Thyroid gland (tissue), 4 donors: ENCODE measurements at regions not wholly inside any gene's neighbourhood (a gene's known extent, or its start where the extent isn't known, plus 50 kb on each side); places are given as distances from the start of the nearest gene placed in this dataset.

Experiments used
- DNase-seq, 2 donors: peaks; one replicate each; pipeline ENCODE4 v3.0.0-alpha.2; 2019
- H3K27ac ChIP-seq, 3 donors: fragments of 200-600 bp; sonication (generic); 1 replicate in 2 of 3; 2 replicates in 1 of 3; pipeline ENCODE4 v1.5.1; 2016 to 2019; ENCODE audit warnings: mild to moderate bottlenecking in 1 of 3, moderate library complexity in 1 of 3
- H3K27me3 ChIP-seq: fragments of 200-600 bp; sonication (generic); one replicate; pipeline ENCODE4 v1.5.1; 2019
- H3K36me3 ChIP-seq, 2 donors: fragments of 200-600 bp; sonication (generic); one replicate each; pipeline ENCODE4 v1.5.1; 2016 to 2019
- H3K4me1 ChIP-seq, 2 donors: fragments of 200-600 bp; sonication (generic); one replicate each; pipeline ENCODE4 v1.5.1; 2017 to 2019
- H3K4me3 ChIP-seq, 3 donors: fragments of 200-600 bp; sonication (generic); replicated peaks in 1 of 3; 1 replicate in 2 of 3; 2 replicates in 1 of 3; pipeline ENCODE4 v1.5.1; 2016; ENCODE audit warnings: mild to moderate bottlenecking in 1 of 3
- H3K9me3 ChIP-seq: fragments of 200-600 bp; sonication (generic); one replicate; pipeline ENCODE4 v1.5.1; 2017
- POLR2A ChIP-seq, 2 donors: fragments of 450-650 bp; IDR thresholded peaks; one replicate each; pipeline ENCODE4 v1.6.1; 2017; ENCODE audit warnings: antibody characterized with exemption in 2 of 2, mild to moderate bottlenecking in 2 of 2, moderate library complexity in 1 of 2
- WGBS, 2 donors: methylation state at CpG; one replicate each; pipeline ENCODE4 v1.1.5; 2017; 5-methylcytosine and 5-hydroxymethylcytosine counted together
- intact Hi-C: fragments of 100-400 bp; cut with DNase I; formaldehyde crosslinking; loops from one replicate; pipeline ENCODE4 v1.15.1; 2023
- TF ChIP-seq, protein P1 (sequence below), 6 experiments: fragments of 200-600 bp in 3 of 6; fragments of 450-650 bp in 3 of 6; sonication (generic) in 3 of 6; IDR thresholded peaks; one replicate each; pipeline ENCODE4 v1.5.1; 2016 to 2019; ENCODE audit warnings: antibody characterized with exemption in 6 of 6, mild to moderate bottlenecking in 2 of 6, inconsistent platforms in 1 of 6, moderate library complexity in 1 of 6

- Histone ChIP-seq H3K4me1 (no peaks in the 10 kb centered on the region), H3K9me3 (no peaks in the 10 kb centered on the region), H3K4me3 (no peak overlapping the region), H3K36me3 (no peaks in the 10 kb centered on the region), H3K27ac (no peak overlapping the region), H3K27me3 (no peaks in the 10 kb centered on the region)
- no peak for DNase-seq
- 75 to 77% methylated on average over 2 of the region's 2 CpGs for WGBS, 2 donors
- intact Hi-C loops = no loop called here
- TF ChIP-seq, protein P1, sequence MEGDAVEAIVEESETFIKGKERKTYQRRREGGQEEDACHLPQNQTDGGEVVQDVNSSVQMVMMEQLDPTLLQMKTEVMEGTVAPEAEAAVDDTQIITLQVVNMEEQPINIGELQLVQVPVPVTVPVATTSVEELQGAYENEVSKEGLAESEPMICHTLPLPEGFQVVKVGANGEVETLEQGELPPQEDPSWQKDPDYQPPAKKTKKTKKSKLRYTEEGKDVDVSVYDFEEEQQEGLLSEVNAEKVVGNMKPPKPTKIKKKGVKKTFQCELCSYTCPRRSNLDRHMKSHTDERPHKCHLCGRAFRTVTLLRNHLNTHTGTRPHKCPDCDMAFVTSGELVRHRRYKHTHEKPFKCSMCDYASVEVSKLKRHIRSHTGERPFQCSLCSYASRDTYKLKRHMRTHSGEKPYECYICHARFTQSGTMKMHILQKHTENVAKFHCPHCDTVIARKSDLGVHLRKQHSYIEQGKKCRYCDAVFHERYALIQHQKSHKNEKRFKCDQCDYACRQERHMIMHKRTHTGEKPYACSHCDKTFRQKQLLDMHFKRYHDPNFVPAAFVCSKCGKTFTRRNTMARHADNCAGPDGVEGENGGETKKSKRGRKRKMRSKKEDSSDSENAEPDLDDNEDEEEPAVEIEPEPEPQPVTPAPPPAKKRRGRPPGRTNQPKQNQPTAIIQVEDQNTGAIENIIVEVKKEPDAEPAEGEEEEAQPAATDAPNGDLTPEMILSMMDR (IDR thresholded peaks at IDR 0.05) = no peak
- TF ChIP-seq POLR2A (IDR thresholded peaks at IDR 0.05) = no peak
Measured at GRCh38 chr11:80637571-80637970, 1196.7 kb upstream of the TENM4 start.

DNA sequence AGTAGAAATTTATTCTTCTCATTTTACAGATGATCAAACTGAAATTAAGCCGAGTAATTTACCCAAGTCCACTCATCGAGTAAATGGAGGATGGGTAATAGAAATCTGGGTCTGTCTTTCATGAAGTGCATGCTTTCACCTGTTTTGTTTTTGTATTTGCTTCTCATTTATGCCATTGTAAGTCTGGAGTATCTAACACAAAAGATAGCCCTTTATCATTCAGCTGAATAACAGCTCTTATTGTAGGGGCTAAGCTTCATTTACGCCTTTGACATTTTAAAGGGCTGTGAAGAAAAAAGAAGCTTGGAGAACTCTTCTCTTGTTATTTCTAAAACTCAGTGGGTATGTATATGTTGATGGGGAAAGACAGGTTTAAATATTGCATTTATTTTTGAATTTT is 1196.2 kb upstream of the TENM4 start:
- Histone ChIP-seq H3K27me3 (no peaks in the 10 kb centered on the region), H3K9me3 (no peaks in the 10 kb centered on the region), H3K27ac (no peak overlapping the region), H3K4me3 (no peak overlapping the region), H3K4me1 (no peaks in the 10 kb centered on the region), H3K36me3 (no peaks in the 10 kb centered on the region)
- intact Hi-C loops = no loop called here
- 94% methylated on average over 3 of the region's 3 CpGs for WGBS, 2 donors
- DNase-seq = no peak
- TF ChIP-seq POLR2A (IDR thresholded peaks at IDR 0.05) = no peak
- TF ChIP-seq, protein P1 (IDR thresholded peaks at IDR 0.05) = no peak

DNA sequence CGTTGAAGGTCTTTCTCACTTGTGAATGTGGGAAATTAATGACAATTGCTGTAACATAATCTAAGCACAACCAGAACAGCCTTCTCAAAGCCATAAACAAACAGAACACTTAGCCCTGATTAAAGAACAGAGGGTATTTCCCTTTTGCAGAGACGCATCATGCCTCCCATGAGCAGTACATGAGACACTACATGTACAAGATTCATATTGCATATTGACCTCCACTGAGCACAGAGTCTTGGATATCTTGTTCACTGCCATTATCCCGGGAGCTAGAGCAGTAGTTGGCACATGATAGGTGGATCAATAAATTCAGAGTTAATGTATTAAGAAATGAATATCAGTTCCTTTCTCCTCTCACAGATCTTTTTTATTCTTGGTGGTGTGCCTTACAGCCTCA is 1194.3 kb upstream of the TENM4 start:
- no peaks in the 10 kb centered on the region for H3K4me1 ChIP-seq
- H3K9me3 ChIP-seq = no peaks in the 10 kb centered on the region
- DNase-seq = no peak
- no peaks in the 10 kb centered on the region for H3K27me3 ChIP-seq
- no peak overlapping the region for H3K27ac ChIP-seq
- no peak overlapping the region for H3K4me3 ChIP-seq
- TF ChIP-seq, protein P1 (IDR thresholded peaks at IDR 0.05) = no peak
- TF ChIP-seq POLR2A (IDR thresholded peaks at IDR 0.05) = no peak
- WGBS, 2 donors = 70 to 72% methylated on average over 3 of the region's 3 CpGs
- intact Hi-C loops = no loop called here
- no peaks in the 10 kb centered on the region for H3K36me3 ChIP-seq

DNA sequence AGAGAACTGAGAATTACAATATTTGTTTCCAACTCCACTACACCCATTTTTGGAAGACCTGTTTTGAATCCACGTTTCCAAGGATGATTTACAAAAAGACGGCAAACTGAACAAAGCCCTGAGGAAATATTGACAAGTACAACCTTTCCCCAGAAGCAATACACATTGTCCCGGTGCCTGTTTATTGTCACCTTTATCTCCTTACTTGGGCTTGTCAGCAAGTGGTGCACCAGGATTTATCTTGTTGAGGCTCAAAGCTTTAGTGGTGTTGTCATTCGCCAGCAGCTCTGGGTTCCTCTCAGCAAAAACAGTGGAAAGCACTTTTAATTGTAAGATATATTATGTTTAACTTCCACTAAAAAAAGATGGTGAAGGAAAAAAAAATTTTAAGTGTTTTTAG is 1191.9 kb upstream of the TENM4 start:
- TF ChIP-seq, protein P1 (IDR thresholded peaks at IDR 0.05) = no peak
- no peak for TF ChIP-seq POLR2A (IDR thresholded peaks at IDR 0.05)
- no peaks in the 10 kb centered on the region for H3K9me3 ChIP-seq
- no peaks in the 10 kb centered on the region for H3K36me3 ChIP-seq
- H3K27ac ChIP-seq = no peak overlapping the region
- no peak for DNase-seq
- intact Hi-C loops = no loop called here
- no peaks in the 10 kb centered on the region for H3K27me3 ChIP-seq
- H3K4me3 ChIP-seq = no peak overlapping the region
- 23 to 29% methylated on average over 4 of the region's 4 CpGs for WGBS, 2 donors
- no peaks in the 10 kb centered on the region for H3K4me1 ChIP-seq

GRCh38 chr11:80632156-80632555 is 1191.3 kb upstream of the TENM4 start:
- DNase-seq = no peak
- intact Hi-C loops = no loop called here
- Histone ChIP-seq H3K36me3 (no peaks in the 10 kb centered on the region), H3K9me3 (no peaks in the 10 kb centered on the region), H3K27me3 (no peaks in the 10 kb centered on the region), H3K27ac (no peak overlapping the region), H3K4me3 (no peak overlapping the region), H3K4me1 (no peaks in the 10 kb centered on the region)
- TF ChIP-seq, protein P1 (IDR thresholded peaks at IDR 0.05) = no peak
- TF ChIP-seq POLR2A (IDR thresholded peaks at IDR 0.05) = no peak
- WGBS, 2 donors = 52 to 65% methylated on average over 2 of the region's 2 CpGs
